A549 (cell line): ENCODE measurements at regions not wholly inside any gene's neighbourhood (a gene's known extent, or its start where the extent isn't known, plus 50 kb on each side); places are given as distances from the start of the nearest gene placed in this dataset.

Experiments used
- ATAC-seq, 2 experiments: fragments of 200-7000 bp in 1 of 2; fragments of >200 bp in 1 of 2; cut with Nextera tagmentation in 1 of 2; cut with Tn5 transposase in 1 of 2; 3 replicates each; pipeline versions ENCODE4 v1.8.0 to v1.9.1; 2018 to 2020; ENCODE audit warnings: mild to moderate bottlenecking in 1 of 2, moderate library complexity in 1 of 2
- CTCF ChIA-PET: fragments of 300-600 bp; sonication (Branson Sonifier 250); formaldehyde crosslinking; extraction: SDS; loops from one replicate; lab custom pipeline; 2021; ENCODE audit warnings: antibody characterized with exemption, inconsistent platforms; lab: Yijun Ruan, JAX
- POLR2A ChIA-PET: fragments of 350-600 bp; formaldehyde crosslinking; extraction: SDS; loops from one replicate; lab custom pipeline; 2021; ENCODE audit warnings: antibody characterized with exemption, inconsistent platforms; lab: Yijun Ruan, JAX
- DNase-seq, 2 experiments: peaks; one replicate each; pipeline versions ENCODE4 v3.0.0 to v3.0.0-alpha.2; 2011 to 2016; ENCODE audit warnings: low read depth in 1 of 2, low spot score in 1 of 2
- FAIRE-seq: peaks from 2 replicates; lab custom pipeline; 2011; peaks lifted over from hg19 to GRCh38; lab: Jason Lieb, UNC
- H3K27ac ChIP-seq, 2 experiments: fragments of >200 bp; sonication (Bioruptor Twin); formaldehyde crosslinking; 3 replicates each; pipeline ENCODE4 v1.5.1; 2016 to 2017
- H3K4me1 ChIP-seq: fragments of >200 bp; sonication (Bioruptor Twin); formaldehyde crosslinking; 3 replicates; pipeline ENCODE4 v1.6.1; 2016
- H3K4me2 ChIP-seq: fragments of >200 bp; sonication (Bioruptor Twin); formaldehyde crosslinking; 3 replicates; pipeline ENCODE4 v1.6.1; 2016
- H3K4me3 ChIP-seq: fragments of >200 bp; sonication (Bioruptor Twin); formaldehyde crosslinking; 3 replicates; pipeline ENCODE4 v1.5.1; 2016
- H3K9me3 ChIP-seq: fragments of >200 bp; sonication (Bioruptor Twin); formaldehyde crosslinking; 3 replicates; pipeline ENCODE4 v1.6.1; 2016
- BCL3 ChIP-seq: fragments of >200 bp; sonication (Bioruptor Twin); formaldehyde crosslinking; IDR thresholded peaks from 3 replicates; pipeline ENCODE4 v1.6.1; 2016
- BHLHE40 ChIP-seq: IDR thresholded peaks from 2 replicates; pipeline ENCODE4 v1.6.1; 2012; ENCODE audit warnings: low read depth, low read length, inconsistent platforms
- CBX2 ChIP-seq: fragments of 200-600 bp; sonication (generic); IDR thresholded peaks from 2 replicates; pipeline ENCODE4 v1.6.1; 2016; ENCODE audit warnings: low read depth, mild to moderate bottlenecking, borderline replicate concordance
- CBX8 ChIP-seq: fragments of 200-600 bp; sonication (generic); IDR thresholded peaks from 2 replicates; pipeline ENCODE4 v1.6.1; 2016
- EHF ChIP-seq: fragments of 250-450 bp; sonication (Bioruptor Pico); IDR thresholded peaks from 2 replicates; pipeline ENCODE4 v1.5.0; 2020; ENCODE audit warnings: mild to moderate bottlenecking
- EP300 ChIP-seq, 2 experiments: fragments of >200 bp; sonication (Bioruptor Twin); formaldehyde crosslinking; IDR thresholded peaks; 2 replicates in 1 of 2; 3 replicates in 1 of 2; pipeline ENCODE4 v1.6.1; 2016 to 2017
- GATA3 ChIP-seq: IDR thresholded peaks from 2 replicates; pipeline ENCODE4 v1.6.1; 2012; ENCODE audit warnings: borderline replicate concordance
- HDAC2 ChIP-seq: fragments of 200-600 bp; sonication (generic); IDR thresholded peaks from 2 replicates; pipeline ENCODE4 v1.6.1; 2016
- HES2 ChIP-seq: fragments of >200 bp; sonication (Bioruptor Twin); formaldehyde crosslinking; IDR thresholded peaks from 2 replicates; pipeline ENCODE4 v1.6.1; 2016
- HEYL ChIP-seq: fragments of 250-450 bp; sonication (Bioruptor Pico); IDR thresholded peaks from 2 replicates; pipeline ENCODE4 v1.8.0; 2021; ENCODE audit warnings: mild to moderate bottlenecking, moderate library complexity
- HMGXB4 ChIP-seq: fragments of 250-450 bp; sonication (Bioruptor Pico); IDR thresholded peaks from 2 replicates; pipeline ENCODE4 v1.5.0; 2021; ENCODE audit warnings: mild to moderate bottlenecking, moderate library complexity, borderline replicate concordance
- HOXA7 ChIP-seq: fragments of 250-450 bp; sonication (Bioruptor Pico); IDR thresholded peaks from 2 replicates; pipeline ENCODE4 v1.5.0; 2020; ENCODE audit warnings: mild to moderate bottlenecking, moderate library complexity
- JUN ChIP-seq, 2 experiments: fragments of >200 bp; sonication (Bioruptor Twin); formaldehyde crosslinking; IDR thresholded peaks; 2 replicates in 1 of 2; 3 replicates in 1 of 2; pipeline ENCODE4 v1.6.1; 2016 to 2017
- JUNB ChIP-seq: fragments of >200 bp; sonication (Bioruptor Twin); formaldehyde crosslinking; IDR thresholded peaks from 2 replicates; pipeline ENCODE4 v1.6.1; 2016
- MAFK ChIP-seq: fragments of 450-650 bp; IDR thresholded peaks from 2 replicates; pipeline ENCODE4 v1.6.1; 2014; ENCODE audit not compliant: partially characterized antibody
- MAZ ChIP-seq: fragments of 150-350 bp; IDR thresholded peaks from 2 replicates; pipeline ENCODE4 v1.6.1; 2014; ENCODE audit warnings: antibody characterized with exemption, low read depth, low read length, borderline replicate concordance
- MYC ChIP-seq: IDR thresholded peaks from 2 replicates; pipeline ENCODE4 v1.6.1; 2012; ENCODE audit warnings: mild to moderate bottlenecking, inconsistent platforms, low read length, improper control_type of control experiment, borderline replicate concordance
- NFE2L2 ChIP-seq: fragments of 150-350 bp; conservative IDR thresholded peaks from 2 replicates; pipeline ENCODE4 v1.6.1; 2014; ENCODE audit warnings: low read length
- PBX3 ChIP-seq: IDR thresholded peaks from 2 replicates; pipeline ENCODE4 v1.6.1; 2012
- RAD21 ChIP-seq, 2 experiments: fragments of >200 bp in 1 of 2; sonication (Bioruptor Twin) in 1 of 2; formaldehyde crosslinking in 1 of 2; IDR thresholded peaks in 1 of 2; conservative IDR thresholded peaks in 1 of 2; 2 replicates in 1 of 2; 3 replicates in 1 of 2; pipeline ENCODE4 v1.6.1; 2012 to 2018; ENCODE audit warnings: inconsistent platforms in 1 of 2
- REST ChIP-seq: fragments of 200-600 bp; sonication (generic); IDR thresholded peaks from 2 replicates; pipeline ENCODE4 v1.6.1; 2016; ENCODE audit warnings: antibody characterized with exemption, mild to moderate bottlenecking, moderate library complexity
- RFX5 ChIP-seq: fragments of 450-650 bp; IDR thresholded peaks from 2 replicates; pipeline ENCODE4 v1.7.1; 2014; ENCODE audit warnings: antibody characterized with exemption, mild to moderate bottlenecking, moderate library complexity
- RNF2 ChIP-seq: fragments of 200-600 bp; sonication (generic); IDR thresholded peaks from 2 replicates; pipeline ENCODE4 v1.6.1; 2016; ENCODE audit warnings: low read depth, mild to moderate bottlenecking, antibody characterized with exemption, moderate library complexity, borderline replicate concordance
- SREBF2 ChIP-seq: fragments of 450-650 bp; IDR thresholded peaks from 2 replicates; pipeline ENCODE4 v1.6.1; 2014; ENCODE audit warnings: mild to moderate bottlenecking, moderate library complexity
- ZNF302 ChIP-seq: fragments of 250-450 bp; sonication (Bioruptor Pico); IDR thresholded peaks from 2 replicates; pipeline ENCODE4 v1.9.0; 2021; ENCODE audit warnings: inconsistent platforms, mild to moderate bottlenecking, moderate library complexity
- ZSCAN20 ChIP-seq: fragments of 250-450 bp; sonication (Bioruptor Pico); IDR thresholded peaks from 2 replicates; pipeline ENCODE4 v1.8.0; 2022; ENCODE audit warnings: mild to moderate bottlenecking, moderate library complexity
- WGBS: methylation state at CpG from one replicate; pipeline ENCODE4 v1.1.6; 2017; ENCODE audit errors: missing lambda C conversion rate; 5-methylcytosine and 5-hydroxymethylcytosine counted together

- no peak overlapping the region for H3K4me3 ChIP-seq
- no peaks in the 10 kb centered on the region for H3K9me3 ChIP-seq
- TF ChIP-seq CBX8 (no peak), JUNB (no peak), HDAC2 (no peak), ZSCAN20 (CRISPR knock-in tag) (no peak), ZNF302 (CRISPR knock-in tag) (no peak), EHF (CRISPR knock-in tag) (no peak), EP300 (IDR thresholded peaks at IDR 0.05) (no peak), RFX5 (no peak), HMGXB4 (CRISPR knock-in tag) (no peak), MAFK (no peak), RNF2 (no peak), GATA3 (no peak), HEYL (CRISPR knock-in tag) (no peak), PBX3 (no peak), SREBF2 (no peak), BHLHE40 (no peak), HOXA7 (CRISPR knock-in tag) (no peak), MYC (no peak), MAZ (no peak)
- no peak for ATAC-seq
- 75% methylated on average over 1 of the region's 1 CpG for WGBS
- no peak overlapping the region for H3K27ac ChIP-seq
- ChIA-PET CTCF (no interaction called here), POLR2A (no interaction called here)
- no peak for DNase-seq
- no peaks in the 10 kb centered on the region for H3K4me1 ChIP-seq
- FAIRE-seq: no peak
- H3K4me2 ChIP-seq: no peak overlapping the region
These were observed 225.6 kb upstream of the ATP11B start for GRCh38 chr3:182567700-182568099.

GRCh38 chr3:182568261-182568660, 225.0 kb upstream of the ATP11B start:
- Histone ChIP-seq H3K9me3 (no peaks in the 10 kb centered on the region), H3K27ac (no peak overlapping the region), H3K4me2 (no peak overlapping the region), H3K4me1 (no peaks in the 10 kb centered on the region), H3K4me3 (no peak overlapping the region)
- POLR2A ChIA-PET: no interaction called here
- FAIRE-seq: no peak
- DNase-seq: no peak
- TF ChIP-seq BCL3 (no peak), JUN (IDR thresholded peaks at IDR 0.05) (no peak)
- 89% methylated on average over 3 of the region's 3 CpGs for WGBS
- no peak for ATAC-seq
- CTCF ChIA-PET: no interaction called here

- DNase-seq (no peak), ATAC-seq (no peak), FAIRE-seq (no peak)
- ChIA-PET CTCF (no interaction called here), POLR2A (no interaction called here)
- H3K4me1 ChIP-seq: no peaks in the 10 kb centered on the region
- H3K4me2 ChIP-seq: no peak overlapping the region
- H3K9me3 ChIP-seq: no peaks in the 10 kb centered on the region
- TF ChIP-seq HDAC2 (no peak), RFX5 (no peak), JUNB (no peak), RAD21 (conservative IDR thresholded peaks at IDR 0.05 in 1 of 2, IDR thresholded peaks at IDR 0.05 in 1 of 2) (no peak), CBX2 (no peak), HES2 (no peak), REST (no peak), NFE2L2 (no peak)
- no peak overlapping the region for H3K27ac ChIP-seq
- H3K4me3 ChIP-seq: no peak overlapping the region
- WGBS: 45% methylated on average over 3 of the region's 3 CpGs
These were observed 224.4 kb upstream of the ATP11B start for GRCh38 chr3:182568876-182569275.
